AG04450 (cell line): ENCODE measurements at regions not wholly inside any gene's neighbourhood (a gene's known extent, or its start where the extent isn't known, plus 50 kb on each side); places are given as distances from the start of the nearest gene placed in this dataset.

Experiments used
- CTCF ChIA-PET: fragments of 300-600, 350-600 bp; formaldehyde crosslinking; extraction: SDS; loops from one replicate; lab custom pipeline; 2022; ENCODE audit warnings: antibody characterized with exemption, inconsistent platforms; lab: Charles Lee
- POLR2A ChIA-PET: fragments of 350-600 bp; formaldehyde crosslinking; extraction: SDS; loops from one replicate; lab custom pipeline; 2021; ENCODE audit warnings: antibody characterized with exemption, inconsistent platforms; lab: Yijun Ruan, JAX
- DNase-seq: peaks from one replicate; pipeline ENCODE4 v3.0.0-alpha.2; 2011; ENCODE audit warnings: low read depth, low spot score
- H3K27ac ChIP-seq: one replicate; pipeline ENCODE4 v1.5.1; 2012; ENCODE audit warnings: low read depth, low read length, control low read depth
- H3K27me3 ChIP-seq: one replicate; pipeline ENCODE4 v1.6.0; 2012; ENCODE audit warnings: low read length; ENCODE audit not compliant: control insufficient read depth, insufficient read depth
- H3K4me3 ChIP-seq: 2 replicates; pipeline ENCODE4 v1.5.1; 2011; ENCODE audit warnings: mild to moderate bottlenecking, low read depth, low read length, control low read depth
- H3K9me3 ChIP-seq: 2 replicates; pipeline ENCODE4 v1.5.1; 2012; ENCODE audit warnings: low read length; ENCODE audit not compliant: control insufficient read depth, insufficient read depth
- CTCF ChIP-seq: IDR thresholded peaks from 2 replicates; pipeline ENCODE4 v1.5.1; 2011; ENCODE audit warnings: low read depth, low read length, control low read depth, inconsistent platforms

GRCh38 chr21:43329711-43330269 lies 97.1 kb downstream of the SIK1 start:
- H3K9me3 ChIP-seq: no peaks in the 10 kb centered on the region; the same call in 1 of the 2 replicates
- H3K27ac ChIP-seq: no peak overlapping the region
- H3K27me3 ChIP-seq: peaks cover 2% of the 10 kb centered on the region
- POLR2A ChIA-PET: interaction anchor here (0.6 kb wide), 1 partner anchor 22 kb away, joined by 7 read pairs; no protein-coding TSS in a partner anchor
- CTCF ChIA-PET: no interaction called here
- DNase-seq: no peak
- H3K4me3 ChIP-seq: no peak overlapping the region
- TF ChIP-seq CTCF: no peak

- DNase-seq: no peak
- peaks cover 2% of the 10 kb centered on the region for H3K27me3 ChIP-seq
- no peak for TF ChIP-seq CTCF
- no peak overlapping the region for H3K4me3 ChIP-seq
- H3K9me3 ChIP-seq: no peaks in the 10 kb centered on the region; the same call in 1 of the 2 replicates
- CTCF ChIA-PET: no interaction called here
- POLR2A ChIA-PET: no interaction called here
- no peak overlapping the region for H3K27ac ChIP-seq
These were observed 97.8 kb downstream of the SIK1 start for GRCh38 chr21:43328958-43329691.

- Histone ChIP-seq H3K4me3 (no peak overlapping the region), H3K9me3 (no peaks in the 10 kb centered on the region; the same call in 1 of the 2 replicates), H3K27me3 (peaks cover 5% of the 10 kb centered on the region), H3K27ac (no peak overlapping the region)
- POLR2A ChIA-PET: no interaction called here
- CTCF ChIA-PET: no interaction called here
- no peak for TF ChIP-seq CTCF
- no peak for DNase-seq
These were observed 98.6 kb downstream of the SIK1 start for GRCh38 chr21:43328185-43328957.

GRCh38 chr21:43325968-43326715 lies 100.8 kb downstream of the SIK1 start:
- TF ChIP-seq CTCF: no peak
- no peak overlapping the region for H3K27ac ChIP-seq
- CTCF ChIA-PET: no interaction called here
- no peak for DNase-seq
- H3K9me3 ChIP-seq: no peaks in the 10 kb centered on the region; the same call in 1 of the 2 replicates
- peaks cover 8% of the 10 kb centered on the region for H3K27me3 ChIP-seq
- no peak overlapping the region for H3K4me3 ChIP-seq
- POLR2A ChIA-PET: no interaction called here
